ENCODE measurements at regions not wholly inside any gene's neighbourhood (a gene's known extent, or its start where the extent isn't known, plus 50 kb on each side); places are given as distances from the start of the nearest gene placed in this dataset.

DNA sequence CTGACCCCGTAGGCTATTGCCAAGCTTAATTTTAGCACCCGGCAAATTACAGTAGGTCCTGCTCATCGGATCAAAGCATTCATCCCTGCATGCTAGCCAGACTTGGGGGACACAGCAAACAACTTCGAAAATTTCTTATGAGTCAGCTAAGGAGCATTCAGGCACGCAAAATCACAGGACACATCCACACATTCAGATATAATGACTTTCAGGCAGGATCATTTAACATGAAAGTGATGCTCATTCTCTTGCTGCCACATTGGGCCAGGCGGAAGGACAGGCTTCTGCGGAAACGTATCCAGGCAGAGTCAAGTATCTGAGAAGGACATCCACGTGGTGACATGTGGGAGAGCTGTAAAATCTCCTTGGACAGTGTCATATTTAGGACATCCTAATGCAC lies 474.0 kb upstream of the NRP1 start:
- DNase-seq = no peak

- DNase-seq = no peak
Measured at GRCh38 chr10:33807531-33808359, 473.3 kb upstream of the NRP1 start.

- DNase-seq = no peak
Measured at GRCh38 chr10:33805831-33806230, 471.4 kb upstream of the NRP1 start.

DNA sequence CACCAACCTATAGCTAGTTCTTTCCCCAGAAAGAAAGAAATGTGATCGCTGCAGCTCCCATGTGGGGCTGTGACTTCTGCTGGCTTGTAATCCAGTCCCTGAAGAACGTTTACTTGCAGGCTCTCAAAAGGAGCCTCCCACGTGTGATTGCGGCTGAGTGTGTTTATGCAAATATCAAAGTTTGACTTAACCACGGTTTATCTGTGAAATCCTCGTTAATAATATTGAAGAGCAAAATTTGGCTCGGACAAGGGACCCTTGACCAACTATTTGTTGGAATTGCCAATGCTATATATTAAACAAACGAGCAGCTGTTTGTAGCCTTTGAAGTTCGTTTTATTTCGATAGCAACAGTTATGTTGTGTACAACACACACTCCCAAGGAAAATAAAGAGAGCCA lies 470.1 kb upstream of the NRP1 start:
- DNase-seq = no peak

DNA sequence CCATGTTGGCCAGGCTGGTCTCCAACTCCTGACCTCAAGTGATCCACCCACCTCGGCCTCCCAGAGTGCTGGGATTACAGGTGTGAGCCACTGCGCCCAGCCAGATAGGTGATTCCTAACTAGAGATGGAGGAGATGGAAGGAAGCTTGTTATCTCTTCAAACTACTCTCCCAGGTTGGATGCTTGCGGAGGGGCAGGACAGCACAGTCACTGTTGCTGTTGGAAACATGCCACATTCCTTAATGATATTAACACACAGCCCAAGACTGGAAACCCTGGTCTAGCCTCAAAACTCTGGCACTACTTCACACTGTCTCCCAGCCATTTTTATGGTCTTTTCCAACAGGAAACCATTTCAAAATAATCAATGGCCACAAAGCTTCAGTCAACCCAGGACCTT lies 468.8 kb upstream of the NRP1 start:
- no peak for DNase-seq

DNA sequence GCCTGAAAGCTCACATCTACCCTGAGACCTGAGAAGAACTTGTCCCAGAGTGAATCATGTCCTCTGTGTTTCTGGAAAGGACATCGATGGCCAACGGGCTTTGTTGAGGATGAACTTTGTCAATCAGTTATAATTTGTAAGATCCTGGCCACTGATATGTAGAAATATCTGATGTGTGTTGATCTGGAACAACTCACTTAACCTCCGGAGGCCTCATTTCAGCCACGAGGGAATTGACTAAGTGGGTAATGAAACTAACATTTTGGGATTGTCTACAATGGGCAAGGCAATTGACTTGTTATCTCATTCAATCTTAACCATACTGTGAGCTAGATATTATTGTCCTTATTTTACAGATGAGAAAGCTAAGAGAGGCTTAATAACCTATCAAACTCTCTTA lies 468.1 kb upstream of the NRP1 start:
- no peak for DNase-seq

DNA sequence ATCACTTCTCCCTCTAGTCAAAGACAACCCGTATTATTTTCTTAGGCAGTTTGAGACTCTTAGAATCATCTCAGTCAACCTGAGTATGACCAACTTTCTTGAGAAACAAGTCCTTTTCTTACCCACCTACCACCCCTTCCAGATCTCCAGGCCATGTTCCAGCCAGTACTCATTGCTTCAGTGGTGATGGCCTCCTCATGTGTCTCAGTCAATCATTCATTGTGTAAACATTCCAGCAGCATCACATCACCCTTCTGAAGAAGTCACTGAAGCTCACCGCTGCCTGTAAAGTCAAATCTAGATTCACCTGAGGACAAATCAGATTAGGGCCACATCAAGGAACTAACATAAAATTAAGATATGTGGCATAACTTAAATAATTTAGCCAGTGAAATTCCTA lies 467.2 kb upstream of the NRP1 start:
- DNase-seq = no peak

GRCh38 chr10:33800986-33801385 lies 466.5 kb upstream of the NRP1 start:
- no peak for DNase-seq

DNA sequence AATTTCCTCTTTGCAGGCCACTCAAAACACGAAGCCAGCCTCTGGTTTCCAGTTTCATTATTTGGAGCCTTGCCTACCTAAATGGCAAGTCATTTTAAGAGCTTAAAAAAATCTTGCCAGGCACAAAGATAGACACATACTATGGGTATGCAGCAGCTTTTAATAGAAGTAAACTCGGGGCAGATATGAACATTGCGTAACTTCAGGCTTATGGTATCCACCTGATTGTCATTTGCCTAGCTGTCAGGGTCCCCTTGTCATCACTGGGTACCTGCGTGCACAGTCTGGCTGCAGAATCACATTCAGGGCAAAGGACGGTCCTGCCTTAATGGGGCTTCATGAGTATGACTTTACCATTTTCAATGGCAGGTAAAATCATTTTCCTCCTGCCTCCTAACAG lies 466.1 kb upstream of the NRP1 start:
- no peak for DNase-seq

DNA sequence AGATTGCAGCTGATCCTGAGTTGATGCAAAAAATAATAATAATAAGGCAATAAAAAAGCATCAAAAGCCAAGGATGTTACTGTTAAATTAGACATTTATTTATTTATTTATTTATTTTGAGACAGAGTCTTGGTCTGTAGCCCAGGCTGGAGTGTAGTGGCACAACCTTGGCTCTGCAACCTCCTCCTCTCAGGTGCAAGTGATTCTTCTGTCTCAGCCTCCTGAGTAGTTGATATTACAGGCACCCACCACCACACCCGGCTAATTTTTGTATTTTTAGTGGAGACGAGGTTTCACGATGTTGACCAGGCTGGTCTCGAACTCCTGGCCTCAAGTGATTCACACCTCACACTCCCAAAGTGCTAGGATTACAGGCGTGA lies 465.5 kb upstream of the NRP1 start:
- no peak for DNase-seq

DNA sequence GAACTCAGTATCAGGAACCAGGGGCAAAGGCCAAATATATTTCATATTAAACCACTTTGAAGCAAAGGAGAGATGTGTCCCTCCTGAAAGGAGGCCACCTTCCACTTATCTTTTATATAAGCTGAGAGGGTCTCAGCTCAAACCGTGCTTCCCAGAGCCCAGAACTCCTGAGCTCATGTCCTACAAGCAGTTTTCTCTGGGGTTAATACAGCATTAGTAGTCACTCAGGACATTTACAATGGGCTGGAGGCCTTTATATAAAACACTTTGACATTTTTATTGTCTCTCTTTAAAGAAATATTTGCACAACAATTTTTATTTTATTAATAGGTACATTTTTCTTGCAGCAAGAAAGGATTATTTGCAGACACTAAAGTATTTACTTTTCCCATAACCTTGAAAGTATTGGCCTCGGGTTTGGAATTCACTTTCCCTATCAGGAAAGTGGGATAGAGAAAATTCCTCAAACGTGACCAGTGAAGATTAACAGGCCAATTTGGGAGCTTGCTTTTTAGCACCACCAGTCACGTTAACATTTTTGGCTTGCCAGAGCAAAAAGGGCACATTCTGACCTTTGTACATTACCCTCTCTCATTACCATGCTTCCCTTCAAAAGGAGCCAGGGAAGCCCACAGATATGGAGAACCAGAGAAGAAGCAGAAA lies 464.9 kb upstream of the NRP1 start:
- DNase-seq = no peak

DNA sequence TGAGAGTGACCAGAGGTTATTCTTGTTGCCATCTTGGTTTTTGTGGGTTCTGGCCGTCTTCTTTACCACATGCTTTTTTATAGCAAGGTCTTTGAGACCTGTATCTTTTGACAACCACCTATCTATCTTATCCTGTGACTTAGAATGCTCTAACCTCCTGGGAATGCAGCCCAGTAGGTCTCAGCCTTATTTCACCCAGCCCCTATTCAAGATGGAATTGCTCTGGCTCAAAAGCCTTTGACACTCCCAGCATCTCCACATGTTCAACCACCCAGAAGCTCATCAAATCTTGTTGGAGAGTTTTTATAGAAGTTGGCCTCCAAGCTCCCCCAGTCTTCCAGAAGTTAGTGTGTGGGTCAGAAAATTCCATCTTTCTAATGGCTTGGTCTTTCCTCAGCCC lies 464.3 kb upstream of the NRP1 start:
- no peak for DNase-seq

- no peak for DNase-seq
Measured at GRCh38 chr10:33796680-33797079, 462.2 kb upstream of the NRP1 start.

- DNase-seq = no peak
Measured at GRCh38 chr10:33795529-33795928, 461.1 kb upstream of the NRP1 start.

DNA sequence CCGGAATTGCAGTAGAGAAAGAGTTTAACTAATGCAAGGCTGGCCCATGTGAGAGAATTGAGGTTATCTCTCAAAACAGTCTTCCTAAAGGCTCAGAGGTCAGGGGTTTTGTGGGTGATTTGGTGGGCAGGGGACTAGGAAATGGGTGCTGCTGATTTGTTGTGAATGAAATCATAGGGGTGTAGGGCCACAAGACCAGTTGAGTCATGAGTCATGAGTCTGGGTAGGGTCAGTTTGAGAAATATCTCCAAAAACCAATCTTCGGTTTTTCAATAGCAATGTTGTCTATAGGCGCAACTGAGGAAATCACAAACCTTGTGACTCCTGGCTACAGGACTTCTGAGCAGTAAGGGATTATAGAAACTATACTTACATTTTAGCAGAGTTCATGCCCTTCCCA lies 460.0 kb upstream of the NRP1 start:
- DNase-seq = no peak

DNA sequence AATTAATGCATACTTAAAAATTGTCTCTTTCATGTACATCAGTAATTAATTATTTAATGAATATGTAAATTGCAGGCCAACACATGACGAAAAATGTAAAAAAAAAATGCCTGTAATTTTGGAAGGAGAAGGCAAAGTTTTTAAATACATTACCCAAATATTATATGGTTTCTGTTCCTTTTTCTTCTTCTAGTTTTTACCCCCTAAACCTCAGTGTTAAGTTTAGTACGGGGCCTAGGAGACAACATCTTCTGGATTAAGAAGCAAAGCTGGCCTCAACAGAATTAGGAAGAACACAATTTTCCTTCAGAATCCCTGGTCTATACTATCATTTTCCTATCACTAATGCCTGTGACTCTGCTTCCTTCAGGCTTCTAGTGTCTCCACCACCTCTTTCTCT lies 459.3 kb upstream of the NRP1 start:
- no peak for DNase-seq

DNA sequence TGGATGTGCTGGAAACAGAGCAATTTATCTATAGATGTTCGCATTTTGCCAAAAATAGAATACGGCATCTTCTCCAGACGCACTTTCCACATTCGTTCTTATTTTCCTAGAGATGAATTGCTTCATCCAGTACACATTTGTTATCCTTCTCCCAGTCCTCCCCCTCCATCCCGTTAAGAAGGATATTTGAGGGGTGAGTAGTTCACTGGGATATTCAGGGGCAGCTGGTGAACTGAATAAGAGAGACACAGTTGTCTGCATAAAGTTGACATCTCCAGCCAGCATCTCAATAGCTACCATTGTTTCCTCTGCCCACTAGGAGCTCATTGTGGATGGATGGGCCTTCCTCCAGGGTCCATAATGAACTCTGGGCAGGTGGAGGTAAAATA lies 456.8 kb upstream of the NRP1 start:
- DNase-seq = no peak

GRCh38 chr10:33790521-33791271 lies 456.2 kb upstream of the NRP1 start:
- DNase-seq = no peak

GRCh38 chr10:33783557-33783956 lies 449.1 kb upstream of the NRP1 start:
- DNase-seq = no peak

- DNase-seq = no peak
Measured at GRCh38 chr10:33783078-33783477, 448.6 kb upstream of the NRP1 start.

GRCh38 chr10:33781606-33782395 lies 447.3 kb upstream of the NRP1 start:
- DNase-seq = no peak

DNA sequence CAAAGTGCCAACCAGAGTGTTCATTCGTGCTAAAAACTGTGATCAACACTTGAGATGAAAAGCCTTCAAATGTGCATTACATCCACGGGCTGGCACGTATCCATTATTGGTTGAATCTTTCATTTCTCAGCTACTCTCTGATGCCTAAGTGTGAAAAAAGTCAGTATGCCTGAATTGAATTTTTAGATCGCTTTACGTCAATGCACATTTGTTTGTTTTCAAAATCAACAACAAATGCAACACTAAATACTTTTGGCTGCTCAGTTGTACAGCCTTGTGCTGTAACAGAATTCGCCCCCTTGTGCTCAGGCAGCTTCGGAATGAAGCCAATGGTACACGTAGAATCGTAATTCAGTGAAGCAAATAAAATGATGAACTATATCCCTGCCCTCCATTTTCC lies 446.5 kb upstream of the NRP1 start:
- DNase-seq = no peak

DNA sequence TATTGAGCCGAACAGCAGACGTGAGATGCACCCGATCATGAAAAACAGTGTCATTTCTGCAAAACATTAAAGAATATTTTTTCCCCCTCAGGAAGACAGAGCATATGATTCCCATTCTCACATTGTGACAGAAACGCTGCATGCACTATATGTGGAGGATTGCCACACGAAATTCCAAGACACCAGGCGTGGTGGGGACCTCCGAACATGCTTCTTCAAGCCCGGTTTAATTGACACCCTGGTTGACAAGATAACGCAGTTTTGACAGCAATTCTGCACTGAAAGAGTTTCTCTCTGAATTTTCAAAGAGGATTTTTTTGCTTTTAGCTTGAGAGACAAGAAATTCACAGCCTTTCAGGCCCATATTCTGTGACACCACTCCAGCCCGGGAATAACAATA lies 442.8 kb upstream of the NRP1 start:
- DNase-seq = no peak
